ENCODE measurements at regions not wholly inside any gene's neighbourhood (a gene's known extent, or its start where the extent isn't known, plus 50 kb on each side); places are given as distances from the start of the nearest gene placed in this dataset.

GRCh38 chr7:98463837-98464557 is 63.1 kb upstream of the BAIAP2L1 start:
- no peak for DNase-seq

- no peak for DNase-seq
Measured at GRCh38 chr7:98462911-98463633, 62.2 kb upstream of the BAIAP2L1 start.

- DNase-seq: no peak
Measured at GRCh38 chr7:98460902-98461301, 60.0 kb upstream of the BAIAP2L1 start.

GRCh38 chr7:98459529-98459928 is 58.6 kb upstream of the BAIAP2L1 start:
- no peak for DNase-seq

- DNase-seq: no peak
Measured at GRCh38 chr7:98458090-98458875, 57.4 kb upstream of the BAIAP2L1 start.

- no peak for DNase-seq
Measured at GRCh38 chr7:98456866-98457265, 56.0 kb upstream of the BAIAP2L1 start.

- DNase-seq: no peak
Measured at GRCh38 chr7:98452791-98453190, 51.9 kb upstream of the BAIAP2L1 start.

Data from hematopoietic multipotent progenitor cell treated with erythropoietin and hydrocortisone succinate and interleukin-3 and kit ligand, for 4 days (in vitro differentiated cells).